ENCODE measurements at regions not wholly inside any gene's neighbourhood (a gene's known extent, or its start where the extent isn't known, plus 50 kb on each side); places are given as distances from the start of the nearest gene placed in this dataset.
"Not testable (repeated sequence)": the region's sequence is repeated elsewhere in the genome, so short reads cannot be mapped to it uniquely, and the experiment has no call there.

GRCh38 chr7:115332691-115333090 is 410.8 kb downstream of the MDFIC start:
- H3K9me3 Mint-ChIP-seq (ENCODE audit: low read depth): no peaks in the 10 kb centered on the region
- POLR2A ChIA-PET: no interaction called here
- DNase-seq (no peak), ATAC-seq (no peak)
- no peaks in the 10 kb centered on the region for H3K4me1 Mint-ChIP-seq
- H3K27ac Mint-ChIP-seq: no peak overlapping the region
- CTCF ChIA-PET: no interaction called here
- intact Hi-C loops (cut with DNase I, micrococcal nuclease): no loop called here
- H3K4me3 Mint-ChIP-seq: no peak overlapping the region
- H3K36me3 Mint-ChIP-seq (ENCODE audit: low read depth): no peaks in the 10 kb centered on the region
- peaks cover 2% of the 10 kb centered on the region for H3K27me3 Mint-ChIP-seq

GRCh38 chr7:115329006-115329405 is 407.1 kb downstream of the MDFIC start:
- H3K36me3 Mint-ChIP-seq (ENCODE audit: low read depth): no peaks in the 10 kb centered on the region
- ChIA-PET POLR2A (no interaction called here), CTCF (no interaction called here)
- no peak overlapping the region for H3K4me3 Mint-ChIP-seq
- no peaks in the 10 kb centered on the region for H3K4me1 Mint-ChIP-seq
- intact Hi-C loops (cut with DNase I, micrococcal nuclease): no loop called here
- H3K27ac Mint-ChIP-seq: no peak overlapping the region
- ATAC-seq (no peak), DNase-seq (no peak)
- no peaks in the 10 kb centered on the region for H3K9me3 Mint-ChIP-seq (ENCODE audit: low read depth)
- H3K27me3 Mint-ChIP-seq: no peaks in the 10 kb centered on the region

GRCh38 chr7:115328018-115328417 is 406.1 kb downstream of the MDFIC start:
- Mint-ChIP-seq H3K36me3 (ENCODE audit: low read depth) (no peaks in the 10 kb centered on the region), H3K27me3 (peaks cover 2% of the 10 kb centered on the region), H3K9me3 (ENCODE audit: low read depth) (no peaks in the 10 kb centered on the region), H3K4me3 (no peak overlapping the region), H3K27ac (no peak overlapping the region), H3K4me1 (no peaks in the 10 kb centered on the region)
- DNase-seq (no peak), ATAC-seq (no peak)
- ChIA-PET POLR2A (no interaction called here), CTCF (no interaction called here)
- intact Hi-C loops (cut with DNase I, micrococcal nuclease): no loop called here

- intact Hi-C loops (cut with DNase I, micrococcal nuclease): no loop called here
- CTCF ChIA-PET: no interaction called here
- Mint-ChIP-seq H3K36me3 (ENCODE audit: low read depth) (no peaks in the 10 kb centered on the region), H3K27me3 (peaks cover 2% of the 10 kb centered on the region), H3K9me3 (ENCODE audit: low read depth) (no peaks in the 10 kb centered on the region), H3K27ac (no peak overlapping the region), H3K4me3 (no peak overlapping the region), H3K4me1 (no peaks in the 10 kb centered on the region)
- DNase-seq (no peak), ATAC-seq (no peak)
- POLR2A ChIA-PET: no interaction called here
Observed at GRCh38 chr7:115327326-115327725, 405.4 kb downstream of the MDFIC start.

- CTCF ChIA-PET: interaction anchor here (0.6 kb wide), 1 partner anchor 107 kb away, joined by 3 read pairs; no protein-coding TSS in a partner anchor
- DNase-seq (no peak), ATAC-seq (no peak)
- intact Hi-C loops (cut with DNase I, micrococcal nuclease): no loop called here
- POLR2A ChIA-PET: no interaction called here
- H3K36me3 Mint-ChIP-seq (ENCODE audit: low read depth): no peaks in the 10 kb centered on the region
- peaks cover 7% of the 10 kb centered on the region for H3K27me3 Mint-ChIP-seq
- no peak overlapping the region for H3K4me3 Mint-ChIP-seq
- H3K9me3 Mint-ChIP-seq (ENCODE audit: low read depth): no peaks in the 10 kb centered on the region
- H3K27ac Mint-ChIP-seq: no peak overlapping the region
- no peaks in the 10 kb centered on the region for H3K4me1 Mint-ChIP-seq
Observed at GRCh38 chr7:115319541-115319940, 397.6 kb downstream of the MDFIC start.

GRCh38 chr7:115310316-115310715 is 388.4 kb downstream of the MDFIC start:
- H3K27me3 Mint-ChIP-seq; H3K36me3 Mint-ChIP-seq (ENCODE audit: low read depth); intact Hi-C loops (cut with DNase I, micrococcal nuclease); POLR2A ChIA-PET; DNase-seq; H3K4me3 Mint-ChIP-seq; ATAC-seq; CTCF ChIA-PET; H3K4me1 Mint-ChIP-seq; H3K27ac Mint-ChIP-seq; H3K9me3 Mint-ChIP-seq (ENCODE audit: low read depth): not testable (repeated sequence)

GRCh38 chr7:115306586-115306985 is 384.7 kb downstream of the MDFIC start:
- ChIA-PET POLR2A (no interaction called here), CTCF (no interaction called here)
- Mint-ChIP-seq H3K27me3 (peaks cover 3% of the 10 kb centered on the region), H3K9me3 (ENCODE audit: low read depth) (no peaks in the 10 kb centered on the region), H3K4me1 (no peaks in the 10 kb centered on the region), H3K36me3 (ENCODE audit: low read depth) (no peaks in the 10 kb centered on the region), H3K27ac (no peak overlapping the region), H3K4me3 (no peak overlapping the region)
- intact Hi-C loops (cut with DNase I, micrococcal nuclease): no loop called here
- ATAC-seq: no peak
- DNase-seq: no peak

GRCh38 chr7:115300231-115300870 is 378.5 kb downstream of the MDFIC start:
- ChIA-PET POLR2A (no interaction called here), CTCF (interaction anchor here (0.7 kb wide), 1 partner anchor 669 kb away, joined by 3 read pairs; no protein-coding TSS in a partner anchor)
- H3K4me1 Mint-ChIP-seq: no peaks in the 10 kb centered on the region
- intact Hi-C loops (cut with DNase I, micrococcal nuclease): no loop called here
- no peaks in the 10 kb centered on the region for H3K9me3 Mint-ChIP-seq (ENCODE audit: low read depth)
- ATAC-seq: no peak
- DNase-seq: no peak
- H3K4me3 Mint-ChIP-seq: no peak overlapping the region
- no peak overlapping the region for H3K27ac Mint-ChIP-seq
- H3K27me3 Mint-ChIP-seq: peaks cover 3% of the 10 kb centered on the region
- H3K36me3 Mint-ChIP-seq (ENCODE audit: low read depth): no peaks in the 10 kb centered on the region

- Mint-ChIP-seq H3K4me3 (no peak overlapping the region), H3K36me3 (ENCODE audit: low read depth) (no peaks in the 10 kb centered on the region), H3K4me1 (no peaks in the 10 kb centered on the region), H3K27me3 (peaks cover 3% of the 10 kb centered on the region), H3K27ac (no peak overlapping the region), H3K9me3 (ENCODE audit: low read depth) (no peaks in the 10 kb centered on the region)
- ATAC-seq (no peak), DNase-seq (no peak)
- intact Hi-C loops (cut with DNase I, micrococcal nuclease): no loop called here
- ChIA-PET POLR2A (no interaction called here), CTCF (interaction anchor here (0.7 kb wide), 1 partner anchor 668 kb away, joined by 3 read pairs; no protein-coding TSS in a partner anchor)
Observed at GRCh38 chr7:115299397-115300037, 377.6 kb downstream of the MDFIC start.

GRCh38 chr7:115297656-115298055 is 375.8 kb downstream of the MDFIC start:
- intact Hi-C loops (cut with DNase I, micrococcal nuclease): no loop called here
- H3K27ac Mint-ChIP-seq: no peak overlapping the region
- H3K4me3 Mint-ChIP-seq: no peak overlapping the region
- H3K4me1 Mint-ChIP-seq: no peaks in the 10 kb centered on the region
- H3K36me3 Mint-ChIP-seq (ENCODE audit: low read depth): no peaks in the 10 kb centered on the region
- H3K9me3 Mint-ChIP-seq (ENCODE audit: low read depth): no peaks in the 10 kb centered on the region
- POLR2A ChIA-PET: no interaction called here
- CTCF ChIA-PET: no interaction called here
- DNase-seq: peak; percentile 10
- no peak for ATAC-seq
- peaks cover 2% of the 10 kb centered on the region for H3K27me3 Mint-ChIP-seq

GRCh38 chr7:115293628-115294240 is 371.8 kb downstream of the MDFIC start:
- Mint-ChIP-seq H3K4me3 (no peak overlapping the region), H3K27me3 (peaks cover 4% of the 10 kb centered on the region), H3K9me3 (ENCODE audit: low read depth) (no peaks in the 10 kb centered on the region), H3K27ac (no peak overlapping the region), H3K4me1 (no peaks in the 10 kb centered on the region), H3K36me3 (ENCODE audit: low read depth) (no peaks in the 10 kb centered on the region)
- no peak for ATAC-seq
- CTCF ChIA-PET: no interaction called here
- POLR2A ChIA-PET: no interaction called here
- intact Hi-C loops (cut with DNase I, micrococcal nuclease): no loop called here
- no peak for DNase-seq

- Mint-ChIP-seq H3K27me3 (peaks cover 4% of the 10 kb centered on the region), H3K9me3 (ENCODE audit: low read depth) (no peaks in the 10 kb centered on the region), H3K36me3 (ENCODE audit: low read depth) (no peaks in the 10 kb centered on the region), H3K4me3 (no peak overlapping the region), H3K27ac (no peak overlapping the region), H3K4me1 (no peaks in the 10 kb centered on the region)
- ChIA-PET CTCF (no interaction called here), POLR2A (no interaction called here)
- DNase-seq (no peak), ATAC-seq (no peak)
- intact Hi-C loops (cut with DNase I, micrococcal nuclease): no loop called here
Observed at GRCh38 chr7:115292381-115292780, 370.5 kb downstream of the MDFIC start.
